ENCODE measurements at regions not wholly inside any gene's neighbourhood (a gene's known extent, or its start where the extent isn't known, plus 50 kb on each side); places are given as distances from the start of the nearest gene placed in this dataset.

- TF ChIP-seq CTCF (IDR thresholded peaks at IDR 0.05) (no peak), POLR2A (IDR thresholded peaks at IDR 0.05) (no peak)
These were observed 347.3 kb upstream of the NOCT start for GRCh38 chr4:138668309-138668708.
